ENCODE measurements at regions not wholly inside any gene's neighbourhood (a gene's known extent, or its start where the extent isn't known, plus 50 kb on each side); places are given as distances from the start of the nearest gene placed in this dataset.

GRCh38 chr17:72255481-72255880 is 134.7 kb downstream of the SOX9 start:
- TF ChIP-seq, protein P1, sequence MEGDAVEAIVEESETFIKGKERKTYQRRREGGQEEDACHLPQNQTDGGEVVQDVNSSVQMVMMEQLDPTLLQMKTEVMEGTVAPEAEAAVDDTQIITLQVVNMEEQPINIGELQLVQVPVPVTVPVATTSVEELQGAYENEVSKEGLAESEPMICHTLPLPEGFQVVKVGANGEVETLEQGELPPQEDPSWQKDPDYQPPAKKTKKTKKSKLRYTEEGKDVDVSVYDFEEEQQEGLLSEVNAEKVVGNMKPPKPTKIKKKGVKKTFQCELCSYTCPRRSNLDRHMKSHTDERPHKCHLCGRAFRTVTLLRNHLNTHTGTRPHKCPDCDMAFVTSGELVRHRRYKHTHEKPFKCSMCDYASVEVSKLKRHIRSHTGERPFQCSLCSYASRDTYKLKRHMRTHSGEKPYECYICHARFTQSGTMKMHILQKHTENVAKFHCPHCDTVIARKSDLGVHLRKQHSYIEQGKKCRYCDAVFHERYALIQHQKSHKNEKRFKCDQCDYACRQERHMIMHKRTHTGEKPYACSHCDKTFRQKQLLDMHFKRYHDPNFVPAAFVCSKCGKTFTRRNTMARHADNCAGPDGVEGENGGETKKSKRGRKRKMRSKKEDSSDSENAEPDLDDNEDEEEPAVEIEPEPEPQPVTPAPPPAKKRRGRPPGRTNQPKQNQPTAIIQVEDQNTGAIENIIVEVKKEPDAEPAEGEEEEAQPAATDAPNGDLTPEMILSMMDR (conservative IDR thresholded peaks at IDR 0.05; ENCODE audit: low read depth, low read length): no peak
- TF ChIP-seq EZH2 (IDR thresholded peaks at IDR 0.05; ENCODE audit: low read length, unreplicated experiment): no peak

Data from PC-3 (cell line).